ENCODE measurements at regions not wholly inside any gene's neighbourhood (a gene's known extent, or its start where the extent isn't known, plus 50 kb on each side); places are given as distances from the start of the nearest gene placed in this dataset.
"Not testable (repeated sequence)": the region's sequence is repeated elsewhere in the genome, so short reads cannot be mapped to it uniquely, and the experiment has no call there.

DNA sequence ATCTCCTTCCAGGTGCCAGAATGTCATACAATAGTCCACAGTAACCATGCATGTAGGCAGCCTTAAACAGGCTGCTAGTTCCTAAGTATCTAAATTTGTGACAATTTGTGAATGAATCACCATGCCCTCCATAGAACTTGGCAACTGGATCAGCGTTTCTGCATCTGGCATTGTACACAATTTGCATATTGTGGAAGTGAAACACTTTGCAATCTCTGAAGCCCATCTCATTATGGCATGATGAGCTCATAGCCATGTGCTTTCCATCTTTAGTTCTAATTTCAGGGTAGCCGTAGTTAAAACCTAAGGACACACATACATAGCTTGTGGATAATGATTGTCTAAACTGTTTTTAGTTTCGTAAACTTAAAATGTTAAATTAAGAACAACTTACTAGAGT lies 573.6 kb downstream of the PPP4R3C start:
- intact Hi-C loops (cut with micrococcal nuclease), result no loop called here

DNA sequence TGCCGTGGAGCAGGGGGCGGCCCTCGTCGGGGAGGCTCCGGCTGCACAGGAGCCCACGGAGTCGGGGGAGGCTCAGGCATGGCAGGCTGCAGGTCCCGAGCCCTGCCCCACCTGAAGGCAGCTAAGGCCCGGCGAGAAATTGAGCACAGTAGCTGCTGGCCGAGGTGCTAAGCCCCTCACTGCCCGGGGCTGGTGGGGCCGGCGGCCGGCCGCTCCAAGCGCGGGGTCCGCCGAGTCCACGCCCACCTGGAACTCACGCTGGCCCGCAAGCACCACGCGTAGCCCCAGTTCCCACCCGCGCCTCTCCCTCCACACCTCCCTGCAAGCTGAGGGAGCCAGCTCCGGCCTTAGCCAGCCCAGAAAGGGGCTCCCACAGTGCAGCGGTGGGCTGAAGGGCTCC lies 589.4 kb downstream of the PPP4R3C start:
- intact Hi-C loops (cut with micrococcal nuclease), result no loop called here

DNA sequence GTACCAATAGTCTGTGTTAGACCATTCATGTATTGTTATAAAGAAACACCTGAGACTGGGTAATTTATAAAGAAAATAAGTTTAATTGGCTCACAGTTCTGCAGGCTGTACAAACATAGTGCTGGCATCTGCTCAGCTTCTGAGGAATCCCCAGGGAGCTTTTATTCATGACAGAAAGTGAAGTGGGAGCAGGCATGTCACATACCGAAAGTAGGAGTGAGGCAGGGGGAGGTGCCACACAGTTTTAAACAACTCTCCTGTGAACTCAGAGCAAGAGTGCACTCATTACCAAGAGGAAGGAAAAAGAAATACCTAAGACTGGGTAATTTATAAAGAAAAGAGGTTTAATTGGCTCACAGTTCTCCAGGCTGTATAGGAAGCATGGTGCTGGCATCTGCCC lies 591.2 kb downstream of the PPP4R3C start:
- intact Hi-C loops (cut with micrococcal nuclease), result no loop called here

DNA sequence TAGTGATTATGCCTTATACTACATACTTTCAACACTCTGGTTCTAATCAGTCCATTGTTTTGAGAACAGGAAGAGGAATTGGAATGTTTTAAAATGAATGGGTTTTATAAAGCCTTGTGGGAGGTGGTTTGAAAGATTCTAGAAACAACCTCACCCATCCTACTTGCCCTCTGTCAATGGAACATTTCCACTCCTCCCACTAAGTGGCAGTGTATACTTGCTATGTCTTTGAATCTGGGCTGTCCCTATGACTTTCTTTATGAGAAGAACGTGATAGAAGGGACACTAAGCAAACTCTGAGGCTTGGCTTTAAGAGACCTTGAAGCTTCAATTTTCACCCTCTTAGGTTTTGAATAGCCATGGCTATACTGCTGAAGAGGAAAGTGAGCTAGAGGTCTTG lies 611.2 kb downstream of the PPP4R3C start:
- intact Hi-C loops (cut with micrococcal nuclease), result no loop called here

DNA sequence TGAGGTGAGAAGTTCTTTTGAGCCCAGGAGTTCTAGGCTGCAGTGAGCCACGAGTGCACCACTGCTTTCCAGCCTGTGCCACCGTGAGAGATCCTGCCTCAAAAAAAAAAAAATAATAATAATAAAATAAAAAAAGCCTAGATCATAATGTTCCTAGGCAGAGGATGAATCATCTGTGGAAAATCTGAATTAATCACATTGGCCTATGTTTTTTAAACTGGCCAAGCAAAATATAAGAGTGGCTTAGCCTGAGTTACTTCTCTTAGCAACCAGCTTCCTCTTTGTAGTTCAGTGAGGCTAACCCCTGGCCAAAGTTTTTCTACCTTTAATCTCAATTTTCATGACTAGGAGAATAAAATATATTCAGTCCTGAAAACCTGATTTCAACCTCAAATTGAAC lies 614.6 kb downstream of the PPP4R3C start:
- intact Hi-C loops (cut with micrococcal nuclease), result no loop called here

DNA sequence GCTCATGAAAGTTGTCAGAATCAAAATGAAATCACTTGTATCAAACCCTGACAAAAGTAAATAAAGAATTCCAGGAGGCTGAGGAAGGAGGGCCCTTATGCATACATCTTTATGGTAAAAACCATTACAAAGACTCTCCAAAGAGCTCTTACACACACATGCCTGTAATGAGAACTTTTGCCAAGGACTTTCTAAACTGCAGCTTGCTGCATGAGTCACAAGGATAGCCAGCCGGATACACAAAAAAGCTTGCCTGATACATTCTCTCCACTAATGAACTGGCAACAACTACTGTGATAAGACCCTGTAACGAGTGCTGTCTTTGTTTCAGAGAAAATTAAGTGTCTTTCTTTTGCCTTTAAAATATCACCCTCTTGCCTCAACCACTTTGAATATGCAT lies 618.1 kb downstream of the PPP4R3C start:
- intact Hi-C loops (cut with micrococcal nuclease), result no loop called here

DNA sequence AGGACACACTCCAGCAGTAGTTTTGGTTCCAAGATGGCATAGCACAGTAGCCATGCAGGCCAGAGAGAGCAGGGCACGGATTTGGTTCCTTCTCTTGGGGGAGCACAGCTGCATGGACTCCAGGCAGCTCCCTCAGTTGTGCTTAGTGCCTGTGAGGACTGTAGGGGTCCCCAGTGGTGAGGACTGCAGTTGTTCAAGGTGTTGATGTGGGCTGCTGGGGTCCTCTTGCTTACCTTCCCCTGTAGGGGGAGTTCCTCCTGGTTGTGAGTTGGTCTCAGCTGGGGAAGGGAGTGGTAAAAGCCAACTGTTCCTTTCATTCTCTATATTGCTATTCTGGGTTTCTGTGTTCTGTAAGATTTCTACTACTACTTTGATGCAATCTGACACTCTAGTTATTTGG lies 606.5 kb downstream of the MAGEB5 start:
- intact Hi-C loops (cut with micrococcal nuclease), result no loop called here

DNA sequence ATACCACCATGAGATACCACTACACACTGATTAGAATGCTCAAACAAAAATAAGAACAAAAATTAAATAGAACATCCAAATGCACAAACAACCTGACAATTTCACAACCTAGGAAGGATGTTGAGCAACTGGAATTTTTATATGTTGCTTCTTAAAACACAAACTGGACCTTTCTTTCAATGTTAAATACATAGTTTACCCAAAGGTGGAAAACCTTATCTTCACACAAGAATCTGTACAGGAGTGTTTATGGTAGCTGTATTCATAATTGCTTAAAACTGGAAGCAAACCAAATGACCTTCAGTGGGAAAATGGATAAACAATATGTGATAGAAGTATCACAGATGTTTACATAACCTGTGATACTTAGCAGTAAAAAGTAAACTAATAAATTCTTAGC lies 573.8 kb downstream of the MAGEB5 start:
- intact Hi-C loops (cut with micrococcal nuclease), result loop anchor here (5.0 kb wide), 1 partner anchor 548 kb away; no protein-coding TSS in a partner anchor

DNA sequence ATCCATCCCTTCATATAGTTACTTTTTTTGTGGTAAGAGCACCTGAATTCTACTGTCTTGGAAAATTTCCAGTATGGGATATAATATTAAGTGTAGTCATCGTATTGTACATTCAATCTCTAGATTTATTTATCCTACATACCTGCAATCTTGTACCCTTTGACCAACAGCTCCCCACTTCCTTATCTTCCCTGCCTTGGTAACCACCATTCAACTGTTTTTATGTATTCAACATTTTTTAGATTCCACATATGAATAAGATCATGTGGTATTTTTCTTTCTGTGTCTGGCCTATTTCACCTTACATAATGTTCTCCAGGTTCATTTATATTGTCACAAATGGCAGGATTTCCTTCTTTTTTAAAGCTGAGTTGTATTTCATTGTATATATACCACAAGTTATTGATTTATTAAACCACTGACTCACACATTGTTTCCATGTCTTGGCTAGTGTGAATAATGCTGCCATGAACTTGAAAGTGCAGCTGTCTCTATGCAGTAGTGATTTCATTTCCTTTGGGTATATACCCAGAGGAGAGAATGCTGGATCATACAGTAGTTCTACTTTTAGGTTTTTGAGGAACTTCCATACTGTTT lies 572.5 kb downstream of the MAGEB5 start:
- intact Hi-C loops (cut with micrococcal nuclease), result loop anchor here (5.0 kb wide), 1 partner anchor 549 kb away; no protein-coding TSS in a partner anchor

DNA sequence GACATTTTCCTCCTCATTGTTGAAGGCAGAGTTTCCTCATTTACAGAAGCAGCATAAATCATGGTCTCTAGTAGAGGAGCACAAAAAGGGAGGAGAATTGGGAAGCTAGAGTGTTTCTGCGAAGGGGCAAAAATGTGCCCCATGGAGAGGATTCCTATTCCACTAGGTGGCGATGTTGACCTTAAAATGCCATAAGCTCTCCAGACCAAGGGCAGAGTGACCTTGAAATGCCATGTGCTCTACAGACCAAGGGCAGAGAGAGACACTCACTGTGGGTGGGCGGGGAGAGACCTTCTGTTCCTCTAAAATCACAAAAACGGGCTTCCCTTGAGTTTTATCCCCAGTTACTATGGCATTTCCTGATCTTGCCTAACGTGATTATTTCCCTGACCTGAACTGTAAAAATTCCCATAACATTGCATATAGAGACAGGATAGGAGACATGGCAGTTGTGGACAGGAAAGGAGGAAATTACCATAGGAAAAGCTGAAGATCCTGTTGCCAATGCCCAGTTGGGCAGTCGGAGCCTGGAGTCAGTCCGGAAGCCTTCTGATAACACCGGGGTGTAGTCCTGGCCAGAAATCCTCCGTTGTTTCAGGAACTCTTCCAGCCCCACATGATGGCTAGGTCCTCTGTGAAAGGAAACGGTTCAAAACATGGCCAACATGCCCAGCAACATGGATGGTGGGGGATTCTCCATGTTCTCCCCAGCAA lies 567.7 kb downstream of the MAGEB5 start:
- intact Hi-C loops (cut with micrococcal nuclease), result loop anchor here (1.0 kb wide), 1 partner anchor 403 kb away; no protein-coding TSS in a partner anchor

DNA sequence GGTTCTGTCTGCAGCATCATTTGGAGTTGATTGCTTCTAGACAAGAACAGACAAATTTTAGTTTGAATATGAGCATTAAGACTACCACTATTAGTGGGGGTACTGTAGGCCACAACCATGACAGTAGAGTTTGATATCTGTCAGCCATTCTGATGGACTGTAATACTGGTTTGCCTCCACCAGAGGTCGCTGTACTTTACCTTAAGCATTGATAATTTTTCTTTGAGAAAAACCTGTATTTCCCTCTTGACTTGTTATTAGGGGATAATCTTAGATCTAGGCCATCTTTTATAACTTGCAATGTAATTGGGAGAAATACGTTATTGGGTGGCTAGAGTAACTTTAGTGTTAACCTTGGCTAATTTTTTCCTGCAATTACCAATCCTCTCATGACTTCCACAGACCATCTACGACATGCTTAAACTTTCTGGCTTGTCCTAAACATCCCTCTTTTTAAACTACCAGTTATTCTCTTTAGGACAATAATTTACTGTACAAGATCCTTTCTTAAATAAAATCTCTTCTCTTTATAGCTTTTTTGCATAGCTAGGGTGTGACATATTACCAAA lies 562.4 kb downstream of the MAGEB5 start:
- intact Hi-C loops (cut with micrococcal nuclease), result no loop called here

DNA sequence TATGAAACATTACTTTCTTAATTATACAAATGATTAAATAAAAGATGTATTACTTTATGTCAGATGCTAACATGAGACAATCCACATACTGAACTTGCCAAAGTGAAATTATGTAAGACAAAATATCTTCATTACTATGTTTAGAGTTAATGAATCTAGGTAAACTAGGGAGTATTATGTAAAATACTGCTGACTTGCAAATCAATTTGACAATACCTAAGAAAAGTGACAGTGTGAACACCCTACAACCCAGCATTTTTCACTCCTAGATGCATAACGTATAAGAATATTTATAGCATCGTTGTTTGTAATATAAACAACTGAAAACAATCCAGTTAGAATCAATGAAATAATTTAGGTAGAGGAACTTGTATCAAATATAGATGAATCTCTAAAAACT lies 546.3 kb downstream of the MAGEB5 start:
- intact Hi-C loops (cut with micrococcal nuclease), result no loop called here

DNA sequence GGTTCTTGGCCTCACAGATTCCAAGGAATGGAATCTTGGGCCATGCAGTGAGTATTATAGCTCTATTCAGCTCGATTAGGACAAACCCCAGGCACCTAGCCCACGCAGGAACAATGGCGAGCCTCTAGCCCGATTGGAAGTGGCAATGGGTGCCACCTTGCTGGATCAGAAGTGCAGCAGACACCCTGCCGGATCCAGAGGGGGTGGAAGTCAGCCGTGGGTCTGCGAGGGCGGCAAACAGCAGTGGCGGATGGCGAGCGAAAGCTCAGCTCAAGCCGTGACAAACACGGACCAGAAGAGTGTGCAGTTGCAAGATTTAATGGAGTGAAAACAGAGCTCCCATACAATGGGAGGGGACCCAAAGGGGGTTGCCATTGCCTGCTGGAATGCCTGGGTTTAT lies 539.8 kb downstream of the MAGEB5 start:
- intact Hi-C loops (cut with micrococcal nuclease), result not testable (repeated sequence)

DNA sequence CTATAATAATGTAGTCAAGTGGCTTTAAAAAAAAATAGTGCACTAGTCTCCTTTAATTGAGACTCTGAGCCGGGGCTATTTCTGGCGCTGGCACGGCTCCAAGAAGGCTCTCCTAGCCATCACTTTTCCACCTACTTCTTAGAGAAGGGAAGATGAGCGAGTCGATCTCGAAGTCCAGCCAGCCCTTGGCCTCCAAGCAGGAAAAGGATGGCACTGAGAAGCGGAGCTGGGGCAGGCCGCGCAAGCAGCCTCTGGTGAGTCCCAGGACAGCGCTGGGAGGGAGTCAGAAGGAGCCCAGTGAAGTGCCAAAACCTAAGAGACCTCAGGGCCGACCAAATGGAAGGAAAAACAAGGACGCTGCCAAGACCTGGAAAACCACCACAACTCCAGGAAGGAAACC lies 531.9 kb downstream of the MAGEB5 start:
- intact Hi-C loops (cut with micrococcal nuclease), result no loop called here

DNA sequence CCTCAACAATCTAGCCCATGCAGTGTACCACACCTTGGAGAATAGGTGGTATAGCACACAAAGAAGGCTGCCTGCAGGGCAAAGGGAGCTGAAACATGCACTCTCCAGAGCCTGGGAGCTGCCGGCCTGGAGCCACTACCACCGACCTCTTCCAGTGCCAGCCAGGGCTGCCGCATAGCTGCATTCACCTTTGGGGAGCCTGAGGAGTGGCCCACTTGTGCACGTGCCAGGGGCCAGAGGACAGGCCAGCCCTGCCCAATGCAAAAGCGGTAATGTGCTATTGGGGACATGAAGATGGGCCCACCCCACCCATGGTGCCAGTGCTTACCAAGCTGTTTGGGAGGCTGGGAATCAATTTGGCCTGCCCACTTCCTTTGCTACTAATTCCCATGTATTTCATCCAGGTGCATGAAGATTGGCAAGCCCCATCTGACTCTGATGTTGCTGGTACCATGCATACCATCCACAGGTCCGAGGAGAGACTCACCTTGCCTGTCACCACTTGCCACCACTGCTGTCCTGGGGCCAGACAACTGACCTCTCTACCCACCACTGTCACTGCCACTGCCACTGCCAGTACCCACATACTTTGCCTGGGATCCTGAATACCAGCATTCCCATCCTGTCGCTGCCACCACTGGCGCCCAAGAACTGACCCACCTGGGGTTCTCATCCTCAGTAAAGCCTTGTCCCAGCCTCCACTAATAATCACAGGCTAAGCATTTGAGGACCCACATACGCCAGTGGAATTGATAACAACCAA lies 506.9 kb downstream of the MAGEB5 start:
- intact Hi-C loops (cut with micrococcal nuclease), result no loop called here

DNA sequence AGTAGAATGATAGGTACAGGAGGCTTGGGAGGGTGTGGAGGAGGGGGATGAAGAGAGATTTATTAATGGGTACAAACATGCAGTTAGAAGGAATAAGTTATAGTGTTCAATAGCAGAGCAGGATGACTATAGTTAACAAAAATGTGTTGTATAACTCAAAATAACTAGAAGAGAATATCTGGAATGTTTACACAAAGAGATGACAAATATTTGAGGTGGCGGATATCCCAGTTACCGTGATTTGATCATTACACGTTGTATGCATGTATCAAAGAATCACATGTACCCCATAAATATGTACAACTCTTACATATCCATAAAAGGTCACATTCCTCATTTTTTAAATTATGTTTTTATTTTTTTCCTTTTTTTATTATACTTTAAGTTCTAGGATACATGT lies 456.6 kb downstream of the MAGEB5 start:
- intact Hi-C loops (cut with micrococcal nuclease), result no loop called here

DNA sequence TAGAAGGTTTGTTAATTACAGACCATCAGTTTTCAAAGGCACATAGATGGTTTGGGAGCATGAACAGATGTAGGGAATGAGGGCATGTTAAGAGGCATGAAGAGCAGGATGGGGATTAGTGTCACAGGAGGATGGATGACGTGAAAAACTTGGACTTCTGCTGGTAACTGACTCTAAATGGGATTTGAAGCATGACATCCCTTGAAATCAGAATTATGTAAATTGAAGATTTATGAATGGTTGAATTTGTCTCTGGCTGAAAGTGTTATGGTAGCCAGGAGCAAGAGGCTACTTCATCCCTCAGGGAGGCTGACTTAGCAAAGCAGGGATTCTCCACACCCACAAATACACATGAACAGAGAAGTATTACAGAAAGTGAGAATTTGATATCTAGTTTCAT lies 454.6 kb downstream of the MAGEB5 start:
- intact Hi-C loops (cut with micrococcal nuclease), result no loop called here

DNA sequence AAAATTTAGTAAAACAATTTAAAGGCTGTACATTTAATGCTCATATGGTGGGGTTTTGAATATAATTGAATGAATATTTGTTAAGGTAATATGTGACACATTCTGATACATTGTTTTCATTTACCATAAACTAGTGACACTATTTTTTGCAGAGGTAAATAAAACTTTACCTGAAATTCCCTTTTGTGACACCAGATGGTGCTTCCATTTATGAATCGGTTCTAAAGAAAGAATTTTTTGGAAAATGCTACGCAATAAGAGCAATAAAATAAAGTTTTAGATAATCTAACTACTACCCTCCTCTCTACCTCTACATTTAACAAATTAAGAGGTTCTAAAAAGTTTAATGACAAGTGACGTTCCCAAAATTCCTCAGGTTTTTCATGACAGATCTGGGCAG lies 448.9 kb downstream of the MAGEB5 start:
- intact Hi-C loops (cut with micrococcal nuclease), result no loop called here

DNA sequence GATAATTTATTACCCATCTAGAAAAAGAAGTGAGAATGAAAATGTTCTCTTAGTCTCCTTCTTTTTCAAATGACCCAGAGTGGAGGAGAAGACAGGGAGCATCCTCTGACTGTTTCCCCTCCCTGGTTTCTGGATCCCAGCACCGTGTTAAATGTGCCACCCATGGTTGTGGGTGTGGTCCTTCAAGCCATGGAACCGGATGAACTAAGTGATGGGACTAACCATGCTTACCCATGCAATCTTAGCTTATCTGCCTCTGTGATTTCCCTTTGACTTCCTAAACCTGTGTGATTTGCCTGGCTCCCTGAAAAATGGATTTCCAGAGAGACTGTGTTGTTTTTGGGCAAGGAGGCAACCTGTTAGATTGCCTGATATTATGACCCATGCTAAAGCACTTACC lies 437.1 kb downstream of the MAGEB5 start:
- intact Hi-C loops (cut with micrococcal nuclease), result loop anchor here (5.0 kb wide), 1 partner anchor 684 kb away; no protein-coding TSS in a partner anchor

DNA sequence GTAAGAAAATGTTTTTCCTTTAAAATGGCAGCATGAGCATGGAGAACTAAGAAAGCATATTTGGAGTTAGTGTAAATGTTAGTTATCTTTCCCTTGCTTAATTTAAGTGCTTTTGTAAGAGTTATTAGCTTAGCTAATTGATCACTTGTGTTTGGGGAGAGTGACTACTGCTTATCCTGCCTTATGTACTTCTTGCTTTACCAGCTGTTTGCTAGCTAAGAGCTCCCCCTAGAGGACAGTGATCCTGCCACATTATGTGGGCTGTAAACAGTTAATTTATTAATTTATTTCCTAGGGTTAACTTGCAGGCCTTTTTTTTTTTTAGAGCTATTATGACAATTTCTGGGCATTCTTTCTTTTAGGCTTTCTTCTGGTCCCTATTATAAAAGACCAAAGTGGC lies 435.8 kb downstream of the MAGEB5 start:
- intact Hi-C loops (cut with micrococcal nuclease), result loop anchor here (5.0 kb wide), 1 partner anchor 686 kb away; no protein-coding TSS in a partner anchor

DNA sequence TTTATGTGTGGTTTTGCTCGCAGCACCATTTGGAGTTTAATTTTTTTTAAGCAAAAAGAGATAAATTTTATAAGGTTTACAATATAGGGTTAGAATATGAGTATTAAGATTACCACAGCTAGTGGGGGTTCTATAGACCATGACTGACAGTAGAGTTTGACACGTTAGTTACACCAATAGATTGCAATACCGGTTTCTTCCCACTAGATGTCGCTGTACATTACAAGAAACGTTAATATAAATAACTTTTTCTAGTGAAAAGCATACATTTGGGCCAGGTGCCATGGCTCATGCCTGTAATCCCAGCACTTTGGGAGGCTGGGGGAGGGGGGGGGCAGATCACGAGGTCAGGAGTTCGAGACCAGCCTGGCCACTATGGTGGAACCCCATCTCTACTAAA lies 433.6 kb downstream of the MAGEB5 start:
- intact Hi-C loops (cut with micrococcal nuclease), result no loop called here

DNA sequence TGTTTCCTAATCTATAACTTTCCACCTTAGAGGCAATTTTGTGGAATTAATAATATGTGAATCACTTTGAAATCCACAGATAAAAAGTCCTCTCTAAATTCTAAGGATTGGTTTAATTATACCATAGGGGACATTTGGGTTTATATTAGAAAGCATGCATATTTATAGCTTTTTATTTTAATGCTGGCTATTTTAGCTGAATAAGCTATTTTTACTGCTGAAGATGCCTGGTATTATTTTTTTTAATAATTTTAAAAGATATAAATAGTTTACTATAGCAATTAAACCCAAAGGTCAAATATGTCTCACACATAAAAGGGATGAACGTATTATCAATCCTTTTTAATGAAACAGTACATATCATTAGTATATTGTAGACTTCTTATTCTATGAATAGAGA lies 415.4 kb downstream of the MAGEB5 start:
- intact Hi-C loops (cut with micrococcal nuclease), result no loop called here

Data from T-helper 1 cell treated with Interleukin-12 subunit alpha and Interleukin-12 subunit beta and Interleukin-4 antibody, amounts not matched to agents 30 ng/mL and 1 ng/mL, for 36 hours (primary cell).